GM21367 (cell line): ENCODE measurements at regions not wholly inside any gene's neighbourhood (a gene's known extent, or its start where the extent isn't known, plus 50 kb on each side); places are given as distances from the start of the nearest gene placed in this dataset.
"Not testable (repeated sequence)": the region's sequence is repeated elsewhere in the genome, so short reads cannot be mapped to it uniquely, and the experiment has no call there.

Experiments used
- ATAC-seq: cut with Tn5 transposase; IDR thresholded peaks from one replicate; pipeline ENCODE4 v1.9.1; 2021; ENCODE audit not compliant: unreplicated experiment

DNA sequence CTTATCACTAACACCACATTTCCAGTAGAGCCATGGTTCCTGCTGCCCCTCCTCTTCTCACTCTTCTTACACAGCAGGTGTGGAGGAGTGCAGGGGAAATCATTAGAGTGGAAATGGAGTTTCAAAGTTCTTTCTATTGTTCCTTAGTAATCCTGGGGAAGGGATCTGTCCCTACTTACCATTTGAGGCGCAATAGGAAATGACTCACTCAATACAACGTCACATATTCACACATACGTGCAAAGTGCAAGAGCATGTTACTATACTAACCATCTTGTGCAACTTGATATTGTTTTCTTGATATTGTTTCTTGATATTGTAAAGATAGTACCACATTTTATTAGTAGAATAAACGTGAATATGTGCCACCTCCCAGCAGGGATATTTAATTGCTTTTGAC, 1010.2 kb downstream of the DNAJB9 start:
- no peak for ATAC-seq

DNA sequence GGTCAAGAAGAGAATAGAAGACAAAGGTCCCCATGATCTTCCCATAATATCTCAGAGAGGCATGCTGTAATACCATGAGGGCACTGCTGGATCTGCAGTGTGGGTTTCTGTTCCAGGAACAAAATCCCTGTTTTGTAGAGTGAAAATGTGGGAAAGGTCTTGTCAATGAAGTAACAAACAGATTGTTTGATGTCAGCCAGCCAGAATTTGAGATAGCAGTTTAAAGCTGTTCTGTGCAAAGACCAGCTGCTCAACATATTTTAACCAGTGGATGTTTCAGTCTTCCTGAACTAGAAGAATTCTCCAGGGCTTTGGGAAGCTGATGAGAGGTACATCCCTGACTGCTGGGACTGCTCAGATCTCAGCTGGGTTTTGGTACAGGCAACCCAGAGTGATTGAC, 1012.5 kb downstream of the DNAJB9 start:
- no peak for ATAC-seq

DNA sequence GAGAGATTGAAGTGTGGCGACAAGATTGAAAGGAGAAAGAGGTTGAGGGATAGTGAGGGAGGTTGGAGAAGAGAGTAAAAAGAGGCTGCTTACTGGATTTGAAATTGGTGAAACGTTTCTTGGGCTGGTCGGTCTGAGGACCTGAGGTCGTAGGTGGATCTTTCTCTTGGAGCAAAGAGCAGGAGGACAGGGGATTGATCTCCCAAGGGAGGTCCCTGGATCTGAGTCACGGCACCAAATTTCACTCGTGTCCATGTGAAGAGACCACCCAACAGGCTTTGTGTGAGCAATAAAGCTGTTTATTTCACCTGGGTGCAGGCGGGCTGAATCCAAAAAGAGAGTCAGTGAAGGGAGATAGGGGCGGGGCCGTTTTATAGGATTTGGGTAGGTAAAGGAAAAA, 1027.3 kb downstream of the DNAJB9 start:
- ATAC-seq, result not testable (repeated sequence)

DNA sequence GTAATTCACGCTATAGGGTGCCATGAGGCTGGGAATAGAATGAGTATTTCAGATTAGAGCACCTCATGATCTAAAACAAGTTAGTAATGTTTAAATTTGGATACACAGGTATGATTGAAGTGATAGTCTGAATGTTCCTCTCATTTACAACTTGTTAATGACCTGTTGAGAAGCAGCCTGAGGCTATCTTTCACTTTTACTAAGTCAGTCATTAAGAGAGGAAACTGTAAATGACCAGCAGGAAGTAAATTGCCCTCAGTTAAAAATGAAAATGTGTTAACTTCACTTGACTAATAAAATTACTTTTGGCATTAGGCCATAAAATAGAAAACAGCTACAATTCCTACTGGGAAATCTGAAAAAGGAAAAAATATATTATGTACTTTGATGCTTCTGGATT, 1042.0 kb downstream of the DNAJB9 start:
- ATAC-seq, result no peak

DNA sequence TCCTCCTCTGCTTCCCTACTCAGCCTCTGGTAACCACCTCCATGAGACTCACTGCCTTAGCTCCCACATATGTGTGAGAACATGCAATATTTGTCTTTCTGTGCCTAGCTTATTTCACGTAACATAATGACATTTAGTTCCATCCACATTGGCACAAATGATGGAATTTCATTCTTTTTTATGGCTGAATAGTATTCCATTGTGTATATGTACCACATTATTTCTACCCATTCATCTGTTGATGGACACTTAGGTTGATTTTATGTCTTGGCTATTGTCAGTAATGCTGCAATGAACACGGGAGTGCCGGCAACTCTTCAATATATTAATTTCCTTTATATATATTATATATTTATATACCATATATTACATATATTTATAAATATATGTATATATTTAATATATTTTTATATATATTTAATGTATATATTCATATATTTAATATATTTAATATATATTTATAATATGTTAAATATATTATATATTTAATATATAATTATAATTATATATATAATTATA, 1046.9 kb downstream of the DNAJB9 start:
- no peak for ATAC-seq

DNA sequence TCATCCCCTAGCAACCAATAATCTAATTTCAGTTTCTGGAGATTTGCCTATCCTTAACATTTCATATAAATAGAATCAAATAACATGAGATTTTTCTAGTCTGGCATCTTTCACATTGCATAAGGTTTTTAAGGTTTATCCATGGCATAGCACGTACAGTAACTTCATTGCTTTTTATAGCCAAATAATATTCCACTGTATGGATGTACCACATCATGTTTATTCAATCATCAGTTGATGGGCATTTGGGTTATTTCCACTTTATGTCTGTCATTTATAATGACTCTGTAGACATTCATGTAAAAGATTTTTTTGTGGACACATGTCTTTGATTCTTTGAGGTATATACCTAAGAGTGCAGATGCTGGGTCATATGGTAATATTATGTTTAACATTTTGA, 1052.6 kb downstream of the DNAJB9 start:
- ATAC-seq, result no peak

DNA sequence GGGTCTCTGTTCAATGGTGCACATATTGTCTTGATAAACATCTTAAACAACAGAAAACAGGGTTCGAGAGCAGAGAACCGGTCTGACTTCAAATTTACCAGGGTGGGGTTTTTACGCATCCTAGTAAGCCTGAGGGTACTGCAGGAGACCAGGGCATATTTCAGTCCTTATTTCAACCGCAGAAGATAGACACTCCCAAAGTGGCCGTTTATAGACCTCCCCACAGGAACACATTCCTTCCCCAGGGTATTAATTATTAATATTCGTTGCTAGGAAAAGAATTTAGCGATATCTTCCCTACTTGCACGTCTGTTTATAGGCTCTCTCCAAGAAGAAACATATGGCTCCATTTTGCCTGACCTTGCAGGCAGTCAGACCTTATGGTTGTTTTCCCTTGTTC, 1063.2 kb downstream of the DNAJB9 start:
- ATAC-seq, result not testable (repeated sequence)

DNA sequence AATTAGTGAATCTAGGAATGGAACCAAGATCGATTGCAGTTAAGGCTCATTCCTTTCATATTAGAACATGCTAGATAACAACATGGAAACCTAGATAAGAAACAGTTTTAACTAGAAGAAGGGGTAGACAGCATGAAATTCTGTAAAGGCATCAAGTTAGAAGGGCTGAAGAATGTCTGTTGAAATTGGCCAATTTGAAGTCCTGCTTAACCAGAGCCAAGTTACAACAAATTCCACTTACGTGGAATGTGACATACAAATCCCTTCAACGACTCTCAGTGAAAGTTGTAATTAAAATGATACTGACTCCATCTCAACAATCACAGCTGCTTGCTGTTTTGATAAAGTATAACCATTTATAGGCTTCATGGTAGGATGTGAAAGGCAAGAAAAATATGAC, 1065.7 kb downstream of the DNAJB9 start:
- ATAC-seq, result no peak

DNA sequence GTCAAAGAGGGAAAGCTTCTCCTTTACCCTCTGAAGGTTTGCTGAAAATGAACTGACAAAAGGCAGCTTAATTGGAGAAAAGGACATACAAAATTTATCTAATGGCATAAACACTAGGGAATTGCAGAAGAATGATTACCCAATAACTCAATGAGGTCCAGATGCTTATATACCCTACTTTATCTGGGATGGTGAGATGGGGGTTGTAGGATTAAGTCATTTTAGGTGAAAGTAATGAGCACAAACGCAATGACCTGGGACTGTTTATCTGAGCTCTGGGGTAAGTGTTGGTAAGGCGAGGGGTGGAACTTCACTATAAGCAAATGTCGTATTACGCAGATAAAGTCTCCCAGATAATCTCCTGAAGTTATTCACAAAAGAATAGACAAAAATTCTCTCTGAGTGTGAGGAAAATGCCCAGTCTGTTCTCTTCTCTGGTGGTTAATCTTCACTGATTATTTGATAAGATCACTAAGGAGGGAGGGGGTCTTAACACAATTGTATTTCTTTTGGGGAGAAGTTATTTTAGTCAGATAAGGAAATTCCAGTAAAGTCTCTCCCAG, 1067.8 kb downstream of the DNAJB9 start:
- no peak for ATAC-seq

DNA sequence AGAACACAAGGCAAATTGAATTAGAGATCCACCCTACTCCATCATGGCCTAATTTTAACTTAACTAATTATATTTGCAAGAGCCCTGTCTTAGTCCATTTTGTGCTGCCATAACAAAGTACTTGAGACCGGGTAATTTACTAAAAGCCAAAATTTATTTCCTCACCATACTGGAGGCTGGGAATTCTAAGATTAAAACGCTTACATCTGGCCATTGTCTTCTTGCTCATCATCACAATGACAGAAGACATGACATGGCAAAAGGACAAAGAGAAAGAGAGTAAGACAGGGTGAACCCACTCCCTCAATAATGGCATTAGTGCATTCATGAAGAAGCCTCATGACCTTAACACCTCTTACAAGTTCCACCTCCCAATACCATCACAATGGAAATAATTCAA, 1068.6 kb downstream of the DNAJB9 start:
- no peak for ATAC-seq

DNA sequence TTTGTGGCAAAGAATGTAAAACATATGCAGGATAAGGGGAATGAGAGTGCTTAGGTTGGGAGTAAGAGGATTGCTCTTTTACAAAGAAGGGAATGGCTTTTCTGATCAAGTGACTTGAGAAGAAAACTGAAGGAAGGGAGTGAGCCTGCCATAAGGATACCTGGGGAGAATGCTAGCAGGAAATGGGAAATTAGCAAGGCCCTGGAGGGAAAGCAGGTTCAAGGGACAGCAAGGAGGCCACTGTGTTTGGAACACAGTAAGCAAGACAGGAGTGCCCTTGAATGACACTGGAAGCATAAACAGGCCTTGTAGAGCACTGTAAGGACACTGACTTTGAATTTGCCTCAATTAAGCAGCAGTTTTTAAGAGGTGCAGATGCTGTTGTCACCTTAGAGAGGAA, 1069.9 kb downstream of the DNAJB9 start:
- ATAC-seq, result no peak

DNA sequence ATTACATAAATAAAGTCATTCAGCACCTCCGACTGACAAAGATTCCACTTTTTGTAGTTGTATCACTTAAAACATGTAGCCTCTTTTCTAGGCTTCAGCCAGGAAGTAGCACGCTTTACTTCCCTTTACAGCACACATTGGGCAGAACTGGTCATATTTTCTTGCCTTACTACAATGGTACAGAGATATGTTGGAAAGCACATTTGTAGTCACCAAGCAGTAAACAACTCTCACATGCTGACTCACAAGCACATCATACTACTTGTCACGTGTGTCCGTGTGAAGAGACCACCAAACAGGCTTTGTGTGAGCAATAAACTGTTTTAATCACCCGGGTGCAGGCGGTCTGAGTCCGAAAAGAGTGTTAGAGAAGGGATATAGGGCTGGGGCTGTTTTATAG, 1071.8 kb downstream of the DNAJB9 start:
- no peak for ATAC-seq

DNA sequence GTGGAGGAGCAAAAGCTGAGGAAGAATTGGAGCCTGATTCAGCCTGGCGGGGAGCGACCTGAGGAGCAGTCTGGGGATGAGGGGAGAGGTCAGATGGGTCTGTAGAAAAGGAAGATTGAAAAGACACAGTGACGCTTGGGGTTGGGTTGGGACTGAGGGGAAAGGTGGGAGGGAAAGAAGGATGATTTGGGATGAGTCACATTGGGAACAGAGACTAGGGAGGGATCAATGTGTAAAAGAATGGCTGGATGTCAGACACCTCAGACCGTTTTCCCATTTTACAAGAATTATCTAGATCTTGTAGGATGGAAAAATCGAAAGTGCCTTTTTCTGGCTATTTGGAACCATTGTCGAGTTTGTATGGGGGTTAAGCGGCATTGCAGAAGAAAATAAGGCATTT, 1076.5 kb downstream of the DNAJB9 start:
- ATAC-seq, result no peak

DNA sequence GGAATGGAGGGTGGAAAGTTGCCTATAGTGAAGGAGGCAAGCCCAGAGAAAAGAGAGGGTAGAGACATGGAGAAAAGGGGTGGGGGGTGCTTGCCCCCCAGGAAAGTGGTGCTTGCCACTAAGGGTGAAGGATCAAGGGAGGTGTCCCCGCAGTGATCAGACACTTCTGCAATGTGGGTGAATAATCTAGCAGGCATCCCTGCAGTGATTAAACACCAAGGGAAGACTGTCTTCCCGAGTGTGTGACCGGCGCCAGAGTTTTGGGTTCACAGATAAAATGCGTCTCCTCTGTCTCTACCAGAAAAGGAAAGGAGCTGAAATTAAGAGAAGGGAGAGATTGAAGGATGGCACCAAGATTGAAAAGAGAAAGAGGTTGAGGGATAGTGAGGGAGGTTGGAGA, 1076.9 kb downstream of the DNAJB9 start:
- not testable (repeated sequence) for ATAC-seq

DNA sequence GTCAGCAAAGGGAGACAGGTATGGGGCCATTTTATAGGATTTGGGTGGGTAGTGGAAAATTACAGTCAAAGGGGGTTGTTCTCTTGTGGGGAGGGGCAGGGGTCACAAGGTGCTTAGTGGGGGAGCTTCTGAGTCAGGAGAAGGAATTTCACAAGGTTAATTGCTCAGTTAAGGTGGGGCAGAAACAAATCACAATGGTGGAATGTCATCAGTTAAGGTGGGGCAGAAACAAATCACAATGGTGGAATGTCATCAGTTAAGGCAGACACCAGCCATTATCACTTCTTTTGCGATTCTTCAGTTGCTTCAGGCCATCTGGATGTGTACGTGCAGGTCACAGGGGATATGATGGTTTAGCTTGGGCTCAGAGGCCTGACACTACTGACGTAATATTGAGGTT, 1077.6 kb downstream of the DNAJB9 start:
- ATAC-seq, result not testable (repeated sequence)

DNA sequence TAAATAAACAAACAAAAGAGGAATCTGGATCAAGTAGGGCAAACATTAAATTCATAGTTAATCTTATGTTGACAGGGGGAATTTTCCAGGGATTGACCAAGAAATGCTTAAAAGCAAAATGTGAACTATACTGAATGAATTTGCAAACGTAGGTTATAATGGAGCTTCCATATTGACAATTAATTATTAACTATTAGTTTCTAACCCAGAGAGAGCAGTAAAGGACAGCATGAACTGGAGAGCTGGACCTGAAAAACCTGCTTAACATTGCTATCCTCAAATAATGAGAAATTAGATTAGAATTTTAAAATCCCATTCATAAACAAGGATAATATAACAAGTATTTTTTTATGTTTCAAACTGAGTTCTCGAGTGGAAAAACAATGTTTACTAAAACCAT, 1089.6 kb downstream of the DNAJB9 start:
- no peak for ATAC-seq

DNA sequence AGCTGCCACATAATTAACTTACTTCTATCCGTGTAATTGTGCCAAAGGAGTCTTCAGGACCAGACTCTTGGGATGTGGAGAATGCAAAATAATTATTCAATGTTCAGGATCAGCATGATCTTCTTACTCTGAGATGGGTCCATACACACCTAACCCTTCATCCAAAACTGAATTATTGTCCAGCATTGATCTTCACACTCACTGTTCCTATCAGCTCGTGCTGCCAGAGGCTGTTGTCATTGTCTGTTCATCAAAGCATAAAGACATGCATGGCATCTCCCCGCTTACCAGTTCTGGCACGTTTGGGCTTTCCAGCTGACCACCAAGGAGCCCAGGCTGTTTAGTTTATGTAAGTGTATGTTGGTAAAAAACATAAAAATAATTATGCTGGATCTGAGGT, 1090.7 kb downstream of the DNAJB9 start:
- ATAC-seq, result no peak

DNA sequence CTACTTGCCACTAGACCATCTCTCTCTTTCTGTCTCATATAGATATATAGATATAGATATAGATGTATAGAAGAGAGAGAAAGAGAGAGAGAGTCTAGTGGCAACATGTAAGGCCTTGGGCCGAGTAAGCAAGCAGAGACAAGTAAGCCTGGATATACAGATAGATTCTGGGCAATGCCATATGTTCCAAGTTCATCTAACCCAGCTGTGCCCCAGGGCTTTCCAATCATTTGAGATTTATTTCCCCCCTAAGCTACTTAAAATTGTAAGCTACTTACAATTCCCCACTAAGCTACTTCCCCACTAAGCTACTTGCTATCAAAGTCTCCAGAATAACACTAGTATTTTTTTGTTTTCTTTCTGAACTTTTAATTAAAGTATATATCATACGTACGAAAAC, 1094.1 kb downstream of the DNAJB9 start:
- ATAC-seq, result no peak

DNA sequence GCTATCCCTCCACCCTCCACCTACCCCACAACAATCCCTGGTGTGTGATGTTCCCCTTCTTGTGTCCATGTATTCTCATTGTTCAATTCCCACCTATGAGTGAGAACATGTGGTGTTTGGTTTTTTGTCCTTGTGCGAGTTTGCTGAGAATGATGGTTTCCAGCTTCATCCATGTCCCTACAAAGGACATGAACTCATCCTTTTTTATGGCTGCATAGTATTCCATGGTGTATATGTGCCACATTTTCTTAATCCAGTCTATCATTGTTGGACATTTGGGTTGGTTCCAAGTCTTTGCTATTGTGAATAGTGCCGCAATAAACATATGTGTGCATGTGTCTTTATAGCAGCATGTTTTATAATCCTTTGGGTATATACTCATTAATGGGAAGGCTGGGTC, 1117.6 kb downstream of the DNAJB9 start:
- not testable (repeated sequence) for ATAC-seq

DNA sequence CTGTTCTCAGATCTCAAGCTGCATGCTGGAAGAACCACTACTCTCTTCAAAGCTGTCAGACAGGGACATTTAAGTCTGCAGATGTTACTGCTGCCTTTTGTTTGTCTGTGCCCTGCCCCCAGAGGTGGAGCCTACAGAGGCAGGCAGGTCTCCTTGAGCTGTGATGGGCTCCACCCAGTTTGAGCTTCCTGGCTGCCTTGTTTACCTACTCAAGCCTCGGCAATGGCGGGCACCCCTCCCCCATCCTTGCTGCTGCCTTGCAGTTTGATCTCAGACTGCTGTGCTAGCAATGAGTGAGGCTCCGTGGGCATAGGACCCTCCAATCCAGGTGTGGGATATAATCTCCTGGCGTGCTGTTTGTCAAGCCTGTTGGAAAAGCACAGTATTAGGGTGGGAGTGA, 1122.9 kb downstream of the DNAJB9 start:
- ATAC-seq, result not testable (repeated sequence)

DNA sequence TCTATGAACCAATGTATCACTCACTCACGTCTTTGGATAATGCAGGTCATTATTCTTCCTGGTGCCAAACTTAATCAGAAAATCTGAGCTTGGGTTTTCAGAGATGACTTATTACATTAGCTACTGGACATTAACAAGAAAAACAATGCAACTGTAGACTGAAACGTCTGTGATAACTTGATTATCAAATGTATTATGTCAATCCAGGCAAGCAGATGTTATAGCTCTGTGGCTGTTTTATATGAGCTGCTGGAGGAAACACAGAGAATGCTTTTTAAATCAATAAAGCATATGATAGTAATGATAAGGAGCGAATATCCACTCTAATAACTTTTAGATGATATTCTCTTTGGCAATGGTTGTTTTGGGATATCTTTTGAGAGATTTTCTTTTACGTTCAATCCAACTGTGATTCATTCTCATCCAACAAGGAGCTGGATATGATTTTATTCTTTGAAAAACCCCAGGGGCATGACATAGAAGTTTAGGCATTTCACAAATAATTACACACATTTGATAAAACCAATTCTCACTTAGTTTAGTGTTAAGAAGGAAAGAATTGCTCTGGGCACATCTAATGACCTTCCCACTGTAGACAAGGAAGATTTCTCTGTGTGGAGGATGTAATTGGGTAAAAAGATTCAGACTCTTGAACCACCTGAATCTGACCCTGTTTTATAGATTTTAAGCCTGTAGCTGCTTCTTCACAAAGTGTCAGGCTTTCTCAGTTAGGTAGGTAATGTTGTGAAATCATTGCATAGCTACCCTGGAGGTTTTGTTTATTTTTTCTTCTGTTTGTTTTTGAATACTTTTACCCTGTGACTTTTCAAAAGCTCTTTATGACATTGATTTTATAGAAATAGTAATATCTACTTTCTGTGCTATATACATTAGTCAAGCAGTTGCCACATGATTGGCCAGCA, 1124.7 kb downstream of the DNAJB9 start:
- no peak for ATAC-seq

DNA sequence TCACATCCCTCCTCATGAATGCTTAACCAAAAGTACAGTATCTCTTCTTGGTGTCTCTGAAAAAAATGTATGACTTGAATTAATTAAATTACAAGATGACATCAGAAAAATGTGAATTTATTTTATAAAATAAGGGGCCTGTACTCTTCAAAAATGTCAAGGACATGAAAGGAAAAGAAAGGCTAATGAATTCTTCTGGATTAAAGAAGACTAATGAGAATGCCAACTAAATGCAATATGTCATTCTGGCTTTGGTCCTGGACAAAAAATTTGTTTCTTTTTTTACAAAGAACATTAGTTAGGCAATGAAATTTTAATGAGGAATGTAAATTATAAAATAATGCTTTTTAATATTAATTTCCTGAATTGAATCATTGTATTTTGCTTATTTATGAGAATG, 1125.7 kb downstream of the DNAJB9 start:
- ATAC-seq, result no peak
